Upper lobe of left lung (tissue), 4 donors: ENCODE measurements at regions not wholly inside any gene's neighbourhood (a gene's known extent, or its start where the extent isn't known, plus 50 kb on each side); places are given as distances from the start of the nearest gene placed in this dataset.

Source experiments
- POLR2A ChIP-seq, 4 donors: fragments of 450-650 bp; IDR thresholded peaks; one replicate each; pipeline ENCODE4 v1.5.1; 2016 to 2017; ENCODE audit warnings: antibody characterized with exemption in 4 of 4, mild to moderate bottlenecking in 2 of 4
- POLR2AphosphoS5 ChIP-seq, 2 donors: sonication (generic); formaldehyde crosslinking; IDR thresholded peaks; one replicate each; pipeline ENCODE4 v1.5.1; 2017; ENCODE audit warnings: antibody characterized with exemption in 2 of 2

- TF ChIP-seq POLR2A (IDR thresholded peaks at IDR 0.05), result no peak
- no peak for TF ChIP-seq POLR2AphosphoS5 (IDR thresholded peaks at IDR 0.05)
Observed at GRCh38 chr18:73924836-73925235, 222.8 kb downstream of the FBXO15 start.
